GM19468 (cell line): ENCODE measurements at regions not wholly inside any gene's neighbourhood (a gene's known extent, or its start where the extent isn't known, plus 50 kb on each side); places are given as distances from the start of the nearest gene placed in this dataset.

Experiments
- ATAC-seq: cut with Tn5 transposase; IDR thresholded peaks from one replicate; pipeline ENCODE4 v1.9.1; 2021; ENCODE audit warnings: mild to moderate bottlenecking, moderate library complexity, moderate number of reproducible peaks; ENCODE audit not compliant: unreplicated experiment; ENCODE audit errors: extremely low read depth

DNA sequence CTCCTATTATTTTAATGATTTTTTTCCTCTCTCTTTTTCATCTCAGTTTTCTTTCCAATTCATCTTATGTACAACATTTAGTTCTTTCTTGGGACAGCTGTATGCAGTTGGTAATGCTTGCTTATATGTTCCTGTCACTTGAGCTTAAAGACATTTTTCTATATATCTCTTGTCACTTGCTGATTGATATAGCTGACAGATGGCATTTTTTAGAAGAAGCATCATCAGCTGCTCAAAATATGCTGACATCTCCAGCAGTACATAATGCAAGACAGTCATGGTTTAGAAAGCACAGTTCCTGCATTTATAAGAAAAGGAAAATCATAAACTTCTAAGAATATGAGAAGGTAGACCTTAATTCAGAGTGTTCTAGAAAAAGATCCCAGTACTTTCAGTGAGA lies 56.5 kb downstream of the DCAF8L1 start:
- no peak for ATAC-seq

DNA sequence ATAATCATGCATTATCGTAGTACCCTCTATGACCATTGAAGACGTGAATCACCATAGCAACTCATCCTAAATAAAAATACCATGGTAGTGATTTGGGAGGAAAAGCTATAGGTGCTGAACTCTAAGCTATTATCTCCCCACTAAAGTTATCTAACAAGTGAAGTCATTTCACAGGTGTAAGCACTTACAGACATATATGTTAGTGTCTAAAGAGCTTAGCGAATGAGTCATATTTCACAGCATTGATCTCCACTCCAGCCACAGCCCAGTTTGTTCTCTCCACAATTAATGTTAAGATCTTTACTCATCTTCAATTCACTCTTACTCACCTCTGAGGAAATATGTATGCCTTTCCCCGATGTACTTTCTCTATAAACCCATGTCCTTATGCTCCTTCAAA lies 57.0 kb downstream of the DCAF8L1 start:
- ATAC-seq, result no peak

DNA sequence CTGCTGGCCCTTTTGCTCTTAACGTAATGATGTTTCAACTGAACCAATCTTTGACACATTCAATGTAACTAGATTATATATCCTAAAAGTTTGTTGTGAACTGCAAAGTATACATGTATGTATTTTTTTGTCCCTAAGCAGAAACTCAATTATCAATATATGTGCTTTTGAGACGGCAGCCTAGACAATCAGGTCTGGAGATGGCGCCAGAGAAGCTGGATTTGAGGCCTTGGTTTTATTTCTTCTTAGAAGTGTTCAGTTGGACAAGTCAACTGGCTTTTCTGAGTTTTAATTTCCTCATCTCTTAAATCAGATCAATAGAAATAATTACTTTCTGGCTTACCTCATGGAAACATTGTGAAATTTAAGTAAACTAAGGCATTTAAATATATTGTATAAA lies 62.5 kb downstream of the DCAF8L1 start:
- ATAC-seq, result no peak

DNA sequence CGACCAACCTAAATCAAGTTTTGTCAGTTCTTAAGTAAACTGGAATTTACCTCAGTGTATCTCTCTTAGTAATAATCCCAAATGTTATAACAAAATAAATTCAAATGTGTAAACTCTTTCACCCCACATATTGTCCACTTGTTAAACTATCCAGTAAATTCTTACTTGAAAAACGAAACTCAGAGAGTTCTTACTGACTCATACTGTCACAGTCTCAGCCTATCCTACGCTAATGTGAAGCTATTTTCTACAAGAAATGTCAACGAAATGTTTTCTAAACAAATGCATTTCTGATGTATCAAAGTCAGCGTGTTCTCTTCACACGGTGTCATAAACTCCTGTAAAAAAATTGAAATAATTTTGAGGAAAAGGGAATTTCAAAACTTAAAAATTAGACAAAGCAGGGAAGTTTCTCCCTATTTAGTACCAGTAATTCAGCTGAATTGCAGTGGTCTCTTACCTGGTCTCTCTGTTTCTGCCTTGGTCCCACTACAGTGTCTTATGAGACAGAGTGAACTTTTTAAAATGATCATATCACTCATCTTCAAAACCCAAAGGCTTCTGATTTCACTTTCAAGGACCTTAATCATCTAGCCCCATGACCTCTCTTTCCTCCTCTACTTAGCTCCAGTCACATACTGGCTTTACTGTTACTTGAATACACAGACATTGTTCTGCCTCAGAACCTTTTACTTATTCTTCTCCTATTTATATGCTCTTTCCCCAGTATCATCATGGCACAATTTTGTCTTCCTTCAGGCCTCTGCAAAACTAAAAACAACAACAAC lies 63.3 kb downstream of the DCAF8L1 start:
- ATAC-seq, result no peak

DNA sequence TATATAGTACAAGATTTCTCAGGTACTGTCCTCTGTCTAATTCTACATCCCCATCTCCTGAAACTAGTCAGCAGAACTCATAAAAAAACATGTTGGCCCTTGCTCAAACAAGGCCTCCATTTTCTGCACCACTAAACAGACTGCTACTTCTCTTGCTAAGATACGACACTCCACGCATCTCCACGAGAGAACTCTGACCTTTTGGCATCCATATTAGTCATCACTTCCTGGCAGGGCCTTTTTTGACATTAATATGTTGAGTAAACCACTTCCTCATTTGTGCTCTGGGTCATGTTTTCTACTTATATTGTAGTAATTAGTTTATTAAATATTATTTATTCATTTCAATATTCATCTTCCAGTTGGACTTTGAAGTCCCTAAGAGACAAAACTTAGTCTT lies 65.6 kb downstream of the DCAF8L1 start:
- peak; percentile 54 for ATAC-seq

DNA sequence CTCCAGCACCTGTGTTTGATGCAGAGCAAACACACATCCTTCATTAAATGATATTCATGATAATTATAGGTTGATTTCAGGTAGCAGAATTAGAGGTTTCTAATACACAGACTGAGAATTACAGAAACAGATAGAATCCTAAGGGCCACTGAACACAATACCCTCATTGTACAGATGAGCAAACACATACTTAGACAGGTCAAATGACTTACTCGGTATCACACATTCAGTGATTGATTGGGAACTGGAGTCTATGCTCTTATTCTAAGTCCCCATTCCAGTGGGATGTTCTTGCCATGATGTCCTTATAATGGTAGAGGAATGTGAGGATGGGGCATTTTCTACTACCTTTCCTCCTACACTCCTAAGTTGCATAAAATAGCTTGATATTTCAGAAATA lies 70.8 kb downstream of the DCAF8L1 start:
- no peak for ATAC-seq

DNA sequence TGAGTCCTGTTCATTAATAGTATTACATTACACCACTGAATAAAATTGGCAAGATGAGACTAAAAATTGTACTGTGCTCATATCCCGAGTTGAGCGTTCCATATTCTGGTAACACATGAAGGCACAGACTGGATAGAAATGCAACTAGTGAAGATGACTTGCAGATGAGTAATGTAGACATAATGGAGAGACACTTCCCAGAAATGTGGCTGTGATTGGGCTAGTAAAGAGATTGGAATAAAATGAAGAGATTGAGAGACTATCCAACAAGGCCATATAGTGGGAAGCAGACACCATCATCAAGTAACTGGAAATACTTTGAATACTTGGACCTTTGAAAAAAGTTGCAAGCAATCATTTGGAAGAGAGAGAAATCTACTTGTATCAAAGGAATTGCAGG lies 77.3 kb downstream of the DCAF8L1 start:
- no peak for ATAC-seq

DNA sequence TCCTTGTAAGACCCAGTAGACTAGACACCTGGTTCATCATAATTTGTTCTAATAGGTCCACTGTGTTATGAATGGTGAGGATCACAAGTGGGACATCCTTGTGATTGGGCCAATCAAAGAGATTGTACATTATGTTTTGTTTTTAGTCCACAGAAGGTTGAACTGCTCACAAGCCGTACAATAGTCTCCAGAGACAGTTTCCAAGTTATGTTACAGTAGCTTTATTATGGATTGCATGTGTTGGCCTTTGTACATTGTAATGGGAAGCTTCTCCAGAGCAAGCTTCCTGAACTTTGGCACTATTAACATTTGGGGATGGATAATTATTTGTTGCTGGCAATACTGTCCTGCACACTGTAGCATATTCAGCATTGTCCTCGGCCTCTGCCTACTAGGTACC lies 86.1 kb downstream of the MAGEB10 start:
- no peak for ATAC-seq

DNA sequence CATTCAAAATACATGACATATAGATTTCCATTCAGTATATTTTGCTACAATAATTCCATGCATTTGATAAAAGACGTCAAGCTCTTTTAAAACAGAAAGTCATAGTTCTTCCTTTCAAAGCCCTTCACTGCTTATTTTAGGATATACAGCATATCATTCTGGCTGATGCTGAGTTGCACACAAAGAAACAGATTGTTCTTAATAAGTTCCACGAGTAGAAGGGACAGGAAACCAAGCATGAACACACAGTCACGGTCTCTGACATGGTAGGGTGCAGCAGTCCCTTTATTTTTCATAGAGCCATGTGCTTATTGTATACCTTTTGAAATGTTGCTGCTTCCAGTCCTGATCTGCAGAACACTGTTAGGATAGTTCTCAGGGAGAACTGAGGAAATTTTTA lies 85.4 kb downstream of the MAGEB10 start:
- no peak for ATAC-seq

DNA sequence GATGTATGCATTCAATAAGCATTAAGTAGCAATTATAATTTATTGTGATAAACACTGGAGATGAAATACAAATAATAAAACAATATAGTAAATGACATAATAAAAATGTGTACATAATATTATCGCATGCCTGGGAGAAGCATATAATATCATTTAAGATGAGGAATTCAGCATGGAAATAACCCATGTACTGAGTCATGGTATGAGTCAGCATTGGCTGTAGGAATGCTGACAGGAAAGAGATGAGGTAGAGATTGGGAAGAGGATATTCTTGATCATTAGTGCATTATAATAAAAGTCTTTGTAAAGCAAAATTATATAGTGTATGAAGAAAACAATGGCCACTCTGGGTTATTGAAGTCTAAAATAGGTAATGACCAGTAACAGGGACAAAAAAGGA lies 82.8 kb downstream of the MAGEB10 start:
- no peak for ATAC-seq

DNA sequence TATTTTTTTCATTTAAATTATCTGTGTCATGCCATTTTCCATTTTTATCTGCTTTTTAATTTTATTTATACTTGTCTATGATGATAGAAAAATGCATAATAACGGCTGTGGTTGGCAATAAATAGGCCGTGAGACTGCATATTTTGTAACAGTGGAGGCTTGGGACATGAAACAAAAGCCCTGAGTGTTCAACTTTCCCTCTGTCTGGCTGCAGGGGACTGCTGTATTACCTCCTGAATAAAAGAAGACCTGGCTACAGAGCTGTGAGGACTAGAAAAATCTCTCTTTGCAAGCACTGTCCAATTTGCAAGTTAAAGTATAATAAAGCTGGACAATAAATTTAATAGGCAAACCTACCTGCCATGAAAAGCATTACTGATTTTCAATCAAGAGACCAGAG lies 82.1 kb downstream of the MAGEB10 start:
- no peak for ATAC-seq

DNA sequence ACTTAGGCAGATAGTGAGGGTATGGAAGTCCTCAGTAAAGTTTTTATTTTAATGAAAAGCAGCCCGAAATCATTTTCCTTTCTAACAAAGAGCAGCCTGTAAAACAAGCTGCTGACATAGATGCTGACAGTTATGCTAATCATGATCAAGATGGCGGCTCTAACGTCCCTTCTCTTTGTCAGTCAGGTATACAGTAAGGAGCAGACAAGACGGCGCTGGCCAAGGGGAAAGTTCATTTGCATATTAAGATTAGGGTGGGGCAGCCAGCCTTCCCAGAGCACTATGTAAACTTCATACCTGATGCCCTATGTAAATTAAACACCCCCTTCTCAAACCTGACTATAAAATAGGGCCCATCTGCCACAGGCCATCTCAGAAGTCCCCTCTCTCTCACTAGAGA lies 76.9 kb downstream of the MAGEB10 start:
- no peak for ATAC-seq

DNA sequence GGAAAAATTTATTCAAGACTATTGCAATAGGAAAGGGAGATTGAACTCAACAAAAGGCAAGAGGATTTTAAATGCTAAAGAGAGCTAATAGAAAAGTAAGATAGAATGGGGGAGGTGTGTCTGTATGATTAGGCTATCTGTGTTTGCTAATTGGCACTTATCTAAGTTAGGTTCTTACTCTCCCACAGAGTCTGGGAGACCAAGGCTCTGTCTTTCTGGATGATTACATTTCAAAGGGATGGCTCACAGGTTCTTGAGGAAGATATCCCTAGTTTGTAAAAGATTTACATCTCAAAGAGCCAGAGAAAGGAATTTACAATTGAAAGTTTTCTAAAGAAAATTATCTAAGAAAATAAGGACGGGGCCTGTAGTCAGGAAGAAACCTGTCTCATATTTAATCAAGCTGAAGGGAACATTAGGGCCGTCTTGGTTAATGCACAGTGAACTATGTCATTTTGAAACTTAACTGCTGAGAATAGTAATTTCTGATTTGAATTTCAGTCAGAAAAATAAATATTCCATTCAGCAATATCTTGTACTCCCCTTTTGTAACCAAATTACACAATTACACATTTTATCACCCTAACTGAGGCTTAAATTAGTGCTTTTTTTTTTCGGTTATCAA lies 75.8 kb downstream of the MAGEB10 start:
- no peak for ATAC-seq

DNA sequence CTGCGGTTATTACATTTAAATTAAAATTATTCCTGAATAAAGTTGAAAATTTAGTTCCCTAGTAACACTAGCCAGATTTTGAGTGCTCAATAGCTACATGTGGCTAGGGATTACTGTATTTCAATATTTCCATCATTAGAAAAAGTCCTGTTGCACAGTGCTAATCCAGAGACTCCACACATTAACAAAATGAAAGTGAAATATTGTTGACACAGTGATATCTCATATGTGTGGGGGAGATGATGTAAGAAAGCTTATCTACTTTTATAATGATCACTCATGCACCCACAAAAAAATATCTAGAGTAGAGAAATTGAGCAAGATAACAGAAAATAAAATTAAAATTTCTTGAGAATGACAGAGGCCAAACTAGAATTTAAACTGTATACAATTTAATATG lies 74.9 kb downstream of the MAGEB10 start:
- ATAC-seq, result no peak

DNA sequence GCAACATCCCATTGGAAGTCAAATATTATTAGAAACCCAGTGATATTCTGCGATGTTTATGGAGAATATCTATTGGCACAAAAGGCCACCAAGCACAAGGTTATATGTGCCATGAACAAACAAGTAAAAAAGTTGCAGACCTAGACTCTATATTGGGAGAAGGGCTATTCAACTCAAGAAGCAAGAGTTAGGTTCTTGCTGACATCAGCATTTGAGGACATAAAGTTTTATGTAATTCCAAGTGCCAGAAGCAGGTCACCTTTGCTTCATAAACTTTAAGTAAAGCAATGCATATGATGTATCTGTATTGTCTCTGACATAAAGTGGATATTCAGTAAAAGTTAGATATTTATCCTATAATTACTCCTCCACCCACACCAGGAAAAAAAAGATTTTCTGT lies 71.1 kb downstream of the MAGEB10 start:
- no peak for ATAC-seq
